SH-SY5Y (cell line): ENCODE measurements at regions not wholly inside any gene's neighbourhood (a gene's known extent, or its start where the extent isn't known, plus 50 kb on each side); places are given as distances from the start of the nearest gene placed in this dataset.

Experiments
- GATA2 ChIP-seq: IDR thresholded peaks from 2 replicates; pipeline ENCODE4 v1.6.1; 2011; ENCODE audit warnings: mild to moderate bottlenecking, low read depth, low read length
- GATA3 ChIP-seq: IDR thresholded peaks from 2 replicates; pipeline ENCODE4 v1.6.1; 2011; ENCODE audit warnings: low read depth, mild to moderate bottlenecking, low read length, moderate library complexity

GRCh38 chrX:124467202-124467601, 120.8 kb downstream of the SH2D1A start:
- TF ChIP-seq GATA3 = no peak
- no peak for TF ChIP-seq GATA2
